H1 (cell line): ENCODE measurements at regions not wholly inside any gene's neighbourhood (a gene's known extent, or its start where the extent isn't known, plus 50 kb on each side); places are given as distances from the start of the nearest gene placed in this dataset.

Source experiments
- CTCF ChIA-PET: fragments of 300-600 bp; sonication (Branson Sonifier 250); formaldehyde crosslinking; loops from one replicate; lab custom pipeline; 2021; ENCODE audit not compliant: partially characterized antibody; lab: Charles Lee
- POLR2A ChIA-PET: fragments of 300-600 bp; sonication (Branson Sonifier 250); formaldehyde crosslinking; loops from one replicate; lab custom pipeline; 2021; ENCODE audit warnings: inconsistent platforms; ENCODE audit not compliant: partially characterized antibody; lab: Charles Lee
- DNase-seq, 2 experiments: peaks; one replicate each; pipeline versions ENCODE4 v3.0.0 to v3.0.0-alpha.2; 2010 to 2022; ENCODE audit warnings: low spot score in 2 of 2, low read depth in 1 of 2, mixed read lengths in 1 of 2
- FAIRE-seq: peaks from 2 replicates; lab custom pipeline; 2011; peaks lifted over from hg19 to GRCh38; lab: Jason Lieb, UNC
- H2AFZ ChIP-seq: 2 replicates; pipeline ENCODE4 v1.8.1; 2012; ENCODE audit warnings: low read length, inconsistent platforms
- H2AK5ac ChIP-seq: 2 replicates; pipeline ENCODE4 v1.6.1; 2013; ENCODE audit warnings: low read depth, low read length
- H2BK120ac ChIP-seq: replicated peaks from 2 replicates; pipeline ENCODE3; 2013; ENCODE audit warnings: low read depth, low read length, inconsistent platforms
- H2BK12ac ChIP-seq: 2 replicates; pipeline ENCODE4 v1.6.1; 2013; ENCODE audit warnings: low read depth, low read length
- H2BK15ac ChIP-seq: 2 replicates; pipeline ENCODE4 v1.6.1; 2013; ENCODE audit warnings: low read length
- H2BK20ac ChIP-seq: 2 replicates; pipeline ENCODE4 v1.6.1; 2013; ENCODE audit warnings: low read length
- H2BK5ac ChIP-seq: 2 replicates; pipeline ENCODE4 v1.6.1; 2013; ENCODE audit warnings: low read depth, low read length
- H3K14ac ChIP-seq: 2 replicates; pipeline ENCODE4 v1.6.1; 2013; ENCODE audit warnings: inconsistent platforms; ENCODE audit not compliant: insufficient read length
- H3K18ac ChIP-seq: 2 replicates; pipeline ENCODE4 v1.6.1; 2013; ENCODE audit warnings: low read length; ENCODE audit errors: extremely low read depth
- H3K23ac ChIP-seq: 2 replicates; pipeline ENCODE4 v1.6.1; 2013; ENCODE audit warnings: inconsistent platforms; ENCODE audit not compliant: insufficient read length
- H3K23me2 ChIP-seq: 2 replicates; pipeline ENCODE4 v1.6.1; 2013; ENCODE audit warnings: low read depth, low read length
- H3K27ac ChIP-seq: 2 replicates; pipeline ENCODE4 v1.6.1; 2011; ENCODE audit warnings: low read depth, low read length, inconsistent platforms
- H3K27me3 ChIP-seq, 4 experiments: replicated peaks in 1 of 4; 1 replicate in 1 of 4; 2 replicates in 3 of 4; pipeline versions ENCODE4 v1.6.1 to v1.8.1; 2011 to 2013; ENCODE audit warnings: low read length in 3 of 4, mild to moderate bottlenecking in 3 of 4, inconsistent platforms in 2 of 4, mixed read lengths in 2 of 4, moderate library complexity in 1 of 4; ENCODE audit not compliant: control insufficient read depth in 3 of 4, insufficient read depth in 3 of 4; ENCODE audit errors: extremely low read depth in 1 of 4
- H3K36me3 ChIP-seq, 4 experiments: 2 replicates each; pipeline versions ENCODE4 v1.6.1 to v1.8.1; 2011 to 2013; ENCODE audit warnings: mild to moderate bottlenecking in 4 of 4, low read length in 3 of 4, moderate library complexity in 2 of 4, control low read depth in 1 of 4, inconsistent platforms in 1 of 4; ENCODE audit not compliant: insufficient read depth in 4 of 4, control insufficient read depth in 2 of 4
- H3K4ac ChIP-seq: replicated peaks from 2 replicates; pipeline ENCODE3; 2013; ENCODE audit warnings: low read length, low read depth, mixed read lengths, inconsistent platforms; ENCODE audit not compliant: insufficient read length
- H3K4me1 ChIP-seq, 4 experiments: replicated peaks in 1 of 4; 1 replicate in 1 of 4; 2 replicates in 3 of 4; pipeline versions ENCODE4 v1.6.1 to v1.8.1; 2011 to 2013; ENCODE audit warnings: low read length in 3 of 4, inconsistent platforms in 2 of 4, mixed read lengths in 1 of 4; ENCODE audit not compliant: insufficient read depth in 4 of 4, control insufficient read depth in 3 of 4
- H3K4me2 ChIP-seq, 2 experiments: 2 replicates each; pipeline versions ENCODE4 v1.6.1 to v1.8.1; 2011 to 2013; ENCODE audit warnings: low read depth in 2 of 2, low read length in 2 of 2, control low read depth in 1 of 2, inconsistent platforms in 1 of 2, mild to moderate bottlenecking in 1 of 2; ENCODE audit not compliant: insufficient read depth in 1 of 2
- H3K4me3 ChIP-seq, 4 experiments: fragments of 200-600, 300-600 bp in 1 of 4; sonication (generic), shearing (Covaris generic), sonication (Bioruptor Twin) in 1 of 4; 2 replicates each; pipeline versions ENCODE4 v1.5.1 to v1.8.1; 2011 to 2016; ENCODE audit warnings: low read length in 4 of 4, low read depth in 3 of 4, control low read depth in 2 of 4, inconsistent platforms in 2 of 4, mild to moderate bottlenecking in 2 of 4, mixed read lengths in 1 of 4, moderate library complexity in 1 of 4; ENCODE audit not compliant: insufficient read depth in 2 of 4; ENCODE audit errors: extremely low read depth in 1 of 4
- H3K56ac ChIP-seq: replicated peaks from 2 replicates; pipeline ENCODE3; 2013; ENCODE audit warnings: low read depth, mild to moderate bottlenecking, mixed read lengths, low read length, inconsistent platforms; ENCODE audit not compliant: insufficient read length
- H3K79me1 ChIP-seq: 2 replicates; pipeline ENCODE4 v1.6.1; 2013; ENCODE audit warnings: low read depth, low read length, control low read depth
- H3K79me2 ChIP-seq, 2 experiments: 2 replicates each; pipeline versions ENCODE4 v1.6.1 to v1.8.1; 2012 to 2013; ENCODE audit warnings: low read length in 2 of 2, mild to moderate bottlenecking in 2 of 2, inconsistent platforms in 1 of 2; ENCODE audit not compliant: insufficient read depth in 2 of 2, control insufficient read depth in 1 of 2
- H3K9ac ChIP-seq, 4 experiments: replicated peaks in 1 of 4; 1 replicate in 1 of 4; 2 replicates in 3 of 4; pipeline versions ENCODE4 v1.6.1 to v1.8.1; 2011 to 2013; ENCODE audit warnings: low read depth in 3 of 4, low read length in 3 of 4, control low read depth in 2 of 4, mild to moderate bottlenecking in 2 of 4, moderate library complexity in 2 of 4, inconsistent platforms in 1 of 4; ENCODE audit errors: extremely low read depth in 1 of 4
- H3K9me3 ChIP-seq, 2 experiments: 2 replicates each; pipeline versions ENCODE4 v1.6.1 to v1.8.1; 2012 to 2013; ENCODE audit warnings: mild to moderate bottlenecking in 2 of 2, moderate library complexity in 2 of 2, control low read depth in 1 of 2, inconsistent platforms in 1 of 2, low read depth in 1 of 2, low read length in 1 of 2, mixed read lengths in 1 of 2; ENCODE audit not compliant: insufficient read depth in 2 of 2
- H4K20me1 ChIP-seq, 2 experiments: replicated peaks in 1 of 2; 2 replicates each; pipeline versions ENCODE3 to v1.8.1; 2011 to 2013; ENCODE audit warnings: inconsistent platforms in 2 of 2, low read length in 2 of 2, mild to moderate bottlenecking in 1 of 2; ENCODE audit not compliant: insufficient read depth in 2 of 2, control insufficient read depth in 1 of 2
- H4K5ac ChIP-seq: 2 replicates; pipeline ENCODE4 v1.6.1; 2013; ENCODE audit warnings: low read length, low read depth, mixed read lengths, inconsistent platforms; ENCODE audit not compliant: insufficient read length
- H4K8ac ChIP-seq: 2 replicates; pipeline ENCODE4 v1.8.0; 2013; ENCODE audit warnings: mild to moderate bottlenecking, moderate library complexity, low read length, inconsistent platforms; ENCODE audit not compliant: insufficient read depth; ENCODE audit errors: extremely low read depth
- H4K91ac ChIP-seq: replicated peaks from 2 replicates; pipeline ENCODE3; 2013; ENCODE audit warnings: low read length, mixed read lengths, inconsistent platforms; ENCODE audit not compliant: insufficient read length
- ASH2L ChIP-seq: fragments of 200-600, 300-600 bp; sonication (generic); IDR thresholded peaks from one replicate; pipeline ENCODE4 v1.7.1; 2017; ENCODE audit warnings: low read length
- BRCA1 ChIP-seq: IDR thresholded peaks from 2 replicates; pipeline ENCODE4 v1.6.1; 2012; ENCODE audit warnings: low read depth, low read length, improper control_type of control experiment
- CHD1 ChIP-seq: IDR thresholded peaks from 2 replicates; pipeline ENCODE4 v1.6.1; 2012; ENCODE audit warnings: low read depth, low read length, improper control_type of control experiment
- E2F6 ChIP-seq: IDR thresholded peaks from 2 replicates; pipeline ENCODE4 v1.6.1; 2012; ENCODE audit warnings: inconsistent platforms
- EP300 ChIP-seq, 2 experiments: IDR thresholded peaks; 1 replicate in 1 of 2; 2 replicates in 1 of 2; pipeline ENCODE4 v1.6.1; 2011 to 2012; ENCODE audit warnings: low read depth in 2 of 2, low read length in 2 of 2, mild to moderate bottlenecking in 2 of 2, borderline replicate concordance in 1 of 2, inconsistent platforms in 1 of 2, moderate library complexity in 1 of 2
- EZH2 ChIP-seq: fragments of 200-600 bp; sonication (generic); IDR thresholded peaks from 2 replicates; pipeline ENCODE4 v1.7.1; 2012; ENCODE audit warnings: low read depth, mild to moderate bottlenecking, moderate library complexity, low read length, inconsistent platforms; ENCODE audit not compliant: severe bottlenecking
- FOSL1 ChIP-seq: IDR thresholded peaks from 2 replicates; pipeline ENCODE4 v1.6.1; 2011; ENCODE audit warnings: mild to moderate bottlenecking, low read depth, low read length, moderate library complexity; ENCODE audit not compliant: insufficient read depth
- GABPA ChIP-seq: IDR thresholded peaks from 2 replicates; pipeline ENCODE4 v1.6.1; 2011; ENCODE audit warnings: mild to moderate bottlenecking, low read length, moderate library complexity, borderline replicate concordance; ENCODE audit not compliant: insufficient read depth
- HDAC6 ChIP-seq: IDR thresholded peaks from one replicate; pipeline ENCODE4 v1.7.1; 2012; ENCODE audit warnings: low read depth, mild to moderate bottlenecking, inconsistent platforms, low read length, moderate library complexity
- JUN ChIP-seq: IDR thresholded peaks from 2 replicates; pipeline ENCODE4 v1.6.1; 2011; ENCODE audit warnings: low read depth, mild to moderate bottlenecking, improper control_type of control experiment, low read length
- NANOG ChIP-seq: IDR thresholded peaks from 2 replicates; pipeline ENCODE4 v1.6.1; 2011; ENCODE audit warnings: low read length, low read depth, mild to moderate bottlenecking, inconsistent platforms; ENCODE audit not compliant: insufficient read depth, poor library complexity, severe bottlenecking
- RFX5 ChIP-seq: IDR thresholded peaks from 2 replicates; pipeline ENCODE4 v1.6.1; 2011; ENCODE audit warnings: low read depth, low read length, improper control_type of control experiment, borderline replicate concordance
- SIX5 ChIP-seq: IDR thresholded peaks from 2 replicates; pipeline ENCODE4 v1.6.1; 2011; ENCODE audit warnings: mild to moderate bottlenecking, low read depth, low read length
- SUZ12 ChIP-seq: fragments of 200-600 bp; sonication (generic); IDR thresholded peaks from 2 replicates; pipeline ENCODE4 v1.6.1; 2012; ENCODE audit warnings: mild to moderate bottlenecking, inconsistent platforms, low read length, moderate library complexity, mixed read lengths
- YY1 ChIP-seq: IDR thresholded peaks from 2 replicates; pipeline ENCODE4 v1.6.1; 2011; ENCODE audit warnings: low read depth, mild to moderate bottlenecking, low read length
- WGBS, 2 experiments: shearing (Covaris generic) in 1 of 2; methylation state at CpG; one replicate each; pipeline versions ENCODE4 v1.1.6 to v1.1.7; 2013 to 2015; ENCODE audit warnings: low lambda C conversion rate in 2 of 2, mixed read lengths in 2 of 2, inconsistent platforms in 1 of 2, low coverage in 1 of 2, missing lambda C conversion rate in 1 of 2; ENCODE audit not compliant: insufficient replicate concordance in 2 of 2, insufficient coverage in 1 of 2, insufficient read length in 1 of 2; ENCODE audit errors: extremely low coverage in 1 of 2, missing lambda C conversion rate in 1 of 2; 5-methylcytosine and 5-hydroxymethylcytosine counted together

- H3K56ac ChIP-seq: no peak overlapping the region
- H3K27ac ChIP-seq: no peak overlapping the region
- H3K4me1 ChIP-seq: no peaks in the 10 kb centered on the region
- no peaks in the 10 kb centered on the region for H3K79me1 ChIP-seq
- H3K27me3 ChIP-seq: no peaks in the 10 kb centered on the region
- ChIA-PET CTCF (interaction anchor here (0.6 kb wide), 1 partner anchor 94 kb away, joined by 3 read pairs; no protein-coding TSS in a partner anchor), POLR2A (no interaction called here)
- no peak overlapping the region for H3K4me3 ChIP-seq
- no peaks in the 10 kb centered on the region for H3K36me3 ChIP-seq
- H4K5ac ChIP-seq: no peak overlapping the region
- H3K23ac ChIP-seq: no peak overlapping the region
- FAIRE-seq (no peak), DNase-seq (no peak)
- no peak overlapping the region for H2BK120ac ChIP-seq
- H3K4ac ChIP-seq: no peak overlapping the region
- H3K9me3 ChIP-seq: no peaks in the 10 kb centered on the region
- H2AFZ ChIP-seq: no peak overlapping the region
- no peak overlapping the region for H4K91ac ChIP-seq
- H3K18ac ChIP-seq: no peak overlapping the region
- no peak overlapping the region for H4K8ac ChIP-seq
- H3K79me2 ChIP-seq: no peaks in the 10 kb centered on the region
- H4K20me1 ChIP-seq: no peaks in the 10 kb centered on the region
- no peak overlapping the region for H3K9ac ChIP-seq
- no peak overlapping the region for H2AK5ac ChIP-seq
- H2BK15ac ChIP-seq: no peak overlapping the region
- no peak overlapping the region for H3K4me2 ChIP-seq
- 86% methylated on average over 4 of the region's 4 CpGs; no CpG with 5 or more reads in 1 of the 2 experiments for WGBS, 2 experiments
- no peak overlapping the region for H2BK12ac ChIP-seq
- H3K23me2 ChIP-seq: no peaks in the 10 kb centered on the region
- H2BK5ac ChIP-seq: no peak overlapping the region
- H3K14ac ChIP-seq: no peak overlapping the region
- no peak overlapping the region for H2BK20ac ChIP-seq
- TF ChIP-seq EP300 (IDR thresholded peaks at IDR 0.05; ENCODE audit: borderline replicate concordance in 1 of 2, low read depth in 2 of 2, low read length in 2 of 2): no peak
- TF ChIP-seq FOSL1: no peak
- no peak for TF ChIP-seq E2F6
- TF ChIP-seq HDAC6: no peak
- TF ChIP-seq JUN: no peak
- TF ChIP-seq YY1: no peak
- no peak for TF ChIP-seq GABPA
- TF ChIP-seq NANOG: no peak
- no peak for TF ChIP-seq RFX5
- no peak for TF ChIP-seq SUZ12
- no peak for TF ChIP-seq BRCA1
- no peak for TF ChIP-seq EZH2
- TF ChIP-seq SIX5: no peak
- no peak for TF ChIP-seq ASH2L
- TF ChIP-seq CHD1: no peak
These were observed 270.1 kb upstream of the PTGER4 start for GRCh38 chr5:40409601-40410000.
